GM19372 (cell line): ENCODE measurements at regions not wholly inside any gene's neighbourhood (a gene's known extent, or its start where the extent isn't known, plus 50 kb on each side); places are given as distances from the start of the nearest gene placed in this dataset.
A peak's percentile ranks its signal among the peaks of the same experiment; 100 is the strongest.
"Not testable (repeated sequence)": the region's sequence is repeated elsewhere in the genome, so short reads cannot be mapped to it uniquely, and the experiment has no call there.

Source experiments
- ATAC-seq: cut with Tn5 transposase; IDR thresholded peaks from one replicate; pipeline ENCODE4 v1.9.1; 2021; ENCODE audit warnings: mild to moderate bottlenecking, low read depth, moderate library complexity; ENCODE audit not compliant: unreplicated experiment

DNA sequence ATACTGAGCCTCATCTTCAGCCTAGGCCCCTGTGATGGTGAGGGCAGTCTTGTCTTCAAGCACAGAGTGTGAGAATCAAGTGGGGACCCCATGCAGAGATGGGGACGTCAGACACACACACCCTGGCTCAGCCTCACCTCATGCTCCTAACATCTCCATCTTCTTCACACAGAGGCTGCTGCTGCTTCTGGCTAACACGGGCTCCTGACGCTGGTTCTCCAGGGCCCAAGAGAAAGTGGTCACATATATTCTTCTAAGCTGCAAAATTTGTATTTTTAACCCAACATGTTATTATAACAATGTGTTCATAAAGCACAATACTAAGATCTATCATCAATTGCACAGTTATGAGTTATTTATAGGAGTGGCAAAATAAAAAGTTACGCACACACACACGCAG is 101.2 kb downstream of the VPREB1 start:
- no peak for ATAC-seq

DNA sequence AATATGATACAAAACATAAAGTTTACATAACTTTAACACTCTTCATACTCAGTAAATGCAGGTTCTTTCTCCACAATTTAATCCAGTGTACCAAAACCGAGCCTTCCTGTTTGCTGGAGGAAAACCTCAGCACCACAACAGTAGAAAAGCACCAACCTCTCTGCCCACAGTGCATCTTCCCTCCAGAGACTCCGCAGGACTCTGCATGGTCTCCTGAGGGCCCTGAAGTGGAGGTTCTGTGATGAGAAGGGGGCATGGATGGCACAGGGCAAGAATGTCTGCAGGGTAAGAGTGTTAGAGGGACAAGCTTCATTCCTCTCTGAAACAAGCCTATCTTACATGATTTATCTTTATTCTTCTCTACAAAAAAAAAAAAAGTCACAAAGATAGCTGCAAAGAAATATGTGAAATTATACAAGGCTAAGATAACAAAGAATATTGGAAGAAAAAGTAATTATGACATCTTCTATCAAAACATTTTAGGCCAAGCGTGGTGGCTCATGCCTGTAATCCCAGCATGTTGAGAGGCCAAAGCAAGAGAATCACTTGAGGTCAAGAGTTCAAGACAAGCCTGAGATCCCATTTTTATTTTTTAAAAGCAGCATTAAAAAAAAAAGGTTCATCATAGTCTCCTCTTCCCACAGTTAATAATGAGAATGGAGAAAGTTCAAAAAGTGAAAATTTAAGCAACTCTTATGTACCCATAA is 102.0 kb downstream of the VPREB1 start:
- no peak for ATAC-seq

DNA sequence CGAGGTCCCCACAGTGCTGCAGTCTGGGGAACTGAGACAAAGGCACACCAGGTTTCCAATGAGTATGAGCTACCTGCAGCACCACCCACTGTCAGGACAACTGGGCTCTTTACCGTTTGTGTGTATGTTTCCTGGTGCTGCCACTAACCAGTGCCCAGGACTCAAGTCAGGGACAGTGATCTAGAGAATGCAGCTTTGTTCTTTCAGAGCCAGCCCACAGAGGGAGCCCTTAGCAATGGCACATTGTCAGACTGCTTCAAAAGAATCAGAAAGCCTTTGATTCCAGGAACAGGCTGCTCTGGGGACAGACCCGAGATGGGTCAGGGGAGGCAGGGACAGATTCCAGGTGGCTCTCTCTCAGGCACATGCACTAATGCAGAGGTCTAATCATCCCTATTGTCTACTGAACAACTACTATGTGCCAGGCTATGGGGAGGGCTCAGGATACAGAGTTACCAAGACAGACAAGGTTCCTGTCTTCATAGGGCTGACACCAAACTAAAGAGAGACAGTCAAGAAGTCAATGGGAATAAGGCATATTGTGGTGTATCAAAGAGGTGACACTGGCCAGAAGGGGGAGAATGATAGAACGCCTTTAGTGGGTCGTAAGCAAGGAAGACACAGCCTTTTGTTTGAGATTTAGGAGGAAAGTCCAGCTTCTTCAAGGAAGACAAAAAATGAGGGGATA is 103.7 kb downstream of the VPREB1 start:
- no peak for ATAC-seq

DNA sequence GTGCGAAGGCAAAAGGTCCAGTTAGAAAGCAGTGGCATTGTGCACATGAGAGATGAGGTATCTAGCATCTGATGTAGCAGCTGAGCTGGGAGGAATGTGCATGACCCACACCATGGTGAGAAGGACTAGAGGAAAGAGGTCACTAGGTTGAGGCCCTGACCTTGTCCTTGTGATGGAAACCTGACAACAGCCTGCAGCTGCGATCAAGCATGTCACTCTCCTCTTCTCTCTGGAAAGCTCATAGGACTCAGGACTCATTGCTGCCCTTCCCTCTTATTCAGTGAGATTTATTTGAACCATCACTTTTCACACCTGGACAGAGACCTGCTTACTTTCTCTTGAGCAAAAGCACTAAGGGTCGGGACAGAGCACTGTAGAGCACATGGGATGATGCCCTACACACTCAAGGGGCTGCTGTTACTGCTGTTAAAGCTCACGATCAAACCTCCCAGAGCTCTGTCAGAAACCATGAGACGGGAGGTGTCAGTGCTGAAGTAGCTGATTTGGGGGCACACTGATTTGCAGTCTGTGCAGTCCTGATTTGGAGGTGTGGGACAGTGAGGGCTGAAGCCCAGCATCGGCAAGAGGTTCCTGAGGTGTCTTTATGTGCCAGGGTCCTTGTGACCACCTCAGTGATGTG is 104.3 kb downstream of the VPREB1 start:
- no peak for ATAC-seq

DNA sequence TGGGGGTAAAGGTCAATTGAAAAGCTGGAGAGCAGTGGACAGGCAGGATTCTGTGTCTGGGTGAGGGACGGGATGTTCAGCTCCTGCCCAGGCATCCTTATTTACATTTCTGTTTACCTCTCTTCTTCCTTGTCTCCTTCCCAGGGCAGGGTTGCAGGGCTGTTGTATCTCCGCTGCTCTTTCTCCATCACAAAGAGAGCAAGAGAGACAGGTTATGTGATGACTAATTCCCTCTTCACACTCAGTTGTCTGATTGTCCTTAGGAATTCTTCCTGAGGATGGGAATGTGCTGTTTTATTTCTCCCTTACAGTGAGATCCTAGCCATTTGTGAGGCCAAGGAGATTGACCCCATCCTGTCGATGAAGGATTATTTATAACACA is 104.9 kb downstream of the VPREB1 start:
- ATAC-seq: no peak

DNA sequence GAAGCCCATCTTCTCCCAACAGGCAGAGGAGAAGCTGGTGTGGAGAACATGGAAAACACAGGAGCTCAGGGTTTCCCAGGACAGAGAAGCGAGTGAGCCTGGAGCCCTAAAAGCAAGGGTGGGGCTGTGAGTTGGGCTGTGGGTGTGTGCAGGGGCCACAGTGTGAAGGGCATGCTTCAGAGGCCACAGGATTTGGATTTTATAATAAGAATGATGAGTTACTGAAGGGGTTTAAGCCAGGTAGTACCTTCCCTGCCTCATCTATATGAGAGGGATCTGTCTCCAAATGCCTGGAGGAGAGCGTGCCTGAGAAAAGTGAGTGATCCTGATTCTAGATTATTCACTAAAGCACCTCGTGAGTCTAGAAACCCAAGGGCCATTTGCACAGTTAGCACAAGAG is 106.8 kb downstream of the VPREB1 start:
- no peak for ATAC-seq

DNA sequence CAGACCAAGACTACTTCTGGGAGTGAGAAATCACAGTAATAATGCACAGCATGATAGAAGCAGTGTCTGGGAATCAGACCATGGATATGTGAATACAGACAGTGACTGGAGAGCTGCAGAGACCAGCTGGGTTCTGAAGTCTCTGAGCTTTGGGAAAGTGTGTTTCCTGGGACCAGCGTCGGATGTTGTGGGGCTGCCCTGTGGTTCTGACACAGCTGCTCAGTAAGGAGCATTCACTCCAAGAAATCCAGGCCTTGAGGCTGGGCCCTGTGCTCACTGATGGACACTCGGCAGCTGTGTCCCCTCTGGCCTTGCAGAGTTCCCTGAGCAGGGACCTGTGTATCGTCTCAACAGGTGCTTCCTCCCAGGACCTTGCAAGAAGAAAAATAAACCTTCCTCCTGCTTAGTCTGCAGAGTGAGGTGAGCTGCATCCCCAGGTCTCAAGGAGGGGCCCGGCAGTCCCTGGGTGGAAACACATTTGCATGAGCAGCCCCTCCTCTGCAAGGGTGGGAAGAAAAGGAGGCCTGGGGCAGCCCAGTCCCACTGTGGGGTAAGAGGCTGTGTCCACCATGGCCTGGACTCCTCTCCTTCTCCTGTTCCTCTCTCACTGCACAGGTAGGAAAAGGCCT is 107.9 kb downstream of the VPREB1 start:
- ATAC-seq: no peak

DNA sequence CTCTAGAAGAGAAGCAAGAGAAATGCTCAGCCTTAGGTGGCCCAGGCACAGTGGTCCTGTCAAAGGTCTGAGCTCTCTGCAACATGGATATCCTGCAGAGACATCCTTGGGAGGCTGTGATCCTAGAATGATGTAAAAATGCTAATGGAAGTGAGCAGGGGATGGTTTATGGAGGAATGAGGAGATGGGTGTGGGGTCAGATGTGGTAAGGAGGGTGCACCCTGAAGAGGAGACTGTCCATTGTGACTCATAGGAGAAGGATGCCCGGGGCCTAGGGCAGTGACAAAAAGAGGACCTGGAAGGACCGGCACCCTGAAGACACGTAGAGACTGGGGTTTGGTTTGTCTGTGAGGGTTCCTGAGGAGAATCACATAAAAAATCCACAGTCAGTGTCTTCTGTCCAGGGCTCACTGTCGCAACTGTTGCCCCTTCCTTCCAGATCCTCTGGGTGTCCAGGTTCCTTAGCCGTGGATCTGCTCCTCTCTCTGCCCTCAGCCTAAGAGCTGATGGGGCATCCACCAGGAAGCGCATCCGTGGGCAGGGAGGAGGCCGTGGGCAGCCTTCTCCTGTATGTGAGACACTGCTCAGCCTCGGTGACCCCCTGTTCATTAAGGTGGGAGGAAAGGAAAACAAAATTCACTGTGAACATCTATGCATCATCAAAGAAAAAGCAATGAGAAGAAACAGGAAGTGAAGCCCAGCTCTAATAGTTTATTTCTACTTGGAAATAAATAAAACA is 110.7 kb downstream of the VPREB1 start:
- ATAC-seq: no peak

DNA sequence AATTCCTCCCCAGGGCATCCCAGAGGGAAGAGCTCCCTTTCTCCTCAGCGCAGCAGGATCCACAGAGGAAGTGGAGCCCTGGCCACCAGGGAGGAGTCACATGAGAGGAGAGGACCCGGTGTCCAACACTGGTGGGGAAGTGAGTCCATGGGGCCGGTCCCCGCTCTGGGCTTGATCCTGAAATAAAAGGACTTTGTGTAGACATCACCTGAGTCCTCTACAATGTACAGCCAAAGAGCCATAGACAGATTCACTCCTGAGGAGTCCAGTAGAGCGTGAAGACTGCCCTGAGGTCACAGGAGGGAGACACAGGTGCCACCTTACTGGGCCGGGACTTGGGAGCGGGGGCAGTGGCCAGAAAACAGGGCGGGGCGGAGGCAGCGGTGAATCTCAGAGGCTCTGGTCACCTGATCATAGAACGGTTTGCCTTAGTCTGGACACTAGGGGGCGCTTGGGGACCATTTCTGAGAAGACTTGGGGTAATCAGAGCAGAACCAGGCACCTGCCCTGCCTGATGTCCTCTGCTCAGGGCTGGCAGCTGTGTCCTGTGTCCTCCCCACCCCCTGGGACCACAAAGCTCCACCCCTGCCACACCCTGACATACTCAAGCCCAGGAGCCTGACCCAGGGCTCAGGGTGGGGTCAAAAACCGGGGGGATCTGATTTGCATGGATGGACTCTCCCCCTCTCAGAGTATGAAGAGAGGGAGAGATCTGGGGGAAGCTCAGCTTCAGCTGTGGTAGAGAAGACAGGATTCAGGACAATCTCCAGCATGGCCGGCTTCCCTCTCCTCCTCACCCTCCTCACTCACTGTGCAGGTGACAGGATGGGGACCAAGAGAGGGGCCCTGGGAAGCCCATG is 112.7 kb downstream of the VPREB1 start:
- peak; percentile 76 for ATAC-seq

DNA sequence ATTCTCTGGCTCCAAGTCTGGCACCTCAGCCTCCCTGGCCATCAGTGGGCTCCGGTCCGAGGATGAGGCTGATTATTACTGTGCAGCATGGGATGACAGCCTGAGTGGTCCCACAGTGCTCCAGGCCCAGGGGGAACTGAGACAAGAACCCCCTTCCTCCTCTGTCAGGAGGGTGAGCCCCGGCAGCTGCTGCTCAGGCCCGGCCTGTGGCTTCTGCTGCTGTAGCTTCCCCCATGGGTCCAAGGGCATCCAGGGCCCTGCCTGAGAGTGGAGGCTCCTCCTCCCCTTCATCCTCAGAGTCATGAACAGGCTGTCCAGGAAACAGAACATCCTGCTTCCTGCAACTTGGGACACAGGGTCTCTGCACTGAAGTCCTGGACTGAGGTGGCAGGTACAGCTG is 113.6 kb downstream of the VPREB1 start:
- ATAC-seq: no peak

DNA sequence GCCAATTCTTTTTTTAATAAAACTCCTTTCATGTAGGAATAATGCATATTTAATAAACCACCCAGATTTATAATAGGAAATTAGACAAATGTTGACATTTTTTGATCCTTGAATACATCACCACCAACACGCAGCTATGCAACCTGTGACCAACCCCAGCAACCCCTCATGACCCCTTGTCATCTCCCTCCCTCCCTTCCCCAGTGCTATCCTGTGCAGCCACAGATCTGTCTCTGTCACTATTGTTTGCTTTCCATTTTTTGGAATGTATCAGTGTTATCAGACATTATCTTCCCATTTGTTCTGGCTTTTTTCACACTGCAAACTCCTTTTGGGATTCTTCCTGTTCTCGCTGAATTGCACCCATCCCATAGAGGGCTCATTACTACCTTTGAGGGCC is 114.1 kb downstream of the VPREB1 start:
- ATAC-seq: no peak

DNA sequence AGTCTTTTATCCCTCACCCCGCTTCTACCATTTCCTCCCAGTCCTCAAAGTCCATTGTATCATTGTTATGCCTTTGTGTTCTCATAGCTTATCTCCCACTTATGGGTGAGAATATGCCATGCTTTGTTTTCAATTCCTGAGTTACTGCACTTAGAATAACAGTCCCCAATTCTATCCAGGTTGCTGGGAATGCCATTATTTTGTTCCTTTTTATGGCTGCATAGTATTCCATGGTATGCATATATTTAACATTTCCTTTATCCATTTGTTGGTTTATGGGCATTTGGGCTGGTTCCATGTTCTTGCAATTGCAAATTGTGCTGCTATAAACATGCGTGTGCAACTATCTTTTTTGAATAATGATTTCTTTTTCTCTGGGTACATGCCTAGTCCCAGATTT is 114.9 kb downstream of the VPREB1 start:
- ATAC-seq: no peak

DNA sequence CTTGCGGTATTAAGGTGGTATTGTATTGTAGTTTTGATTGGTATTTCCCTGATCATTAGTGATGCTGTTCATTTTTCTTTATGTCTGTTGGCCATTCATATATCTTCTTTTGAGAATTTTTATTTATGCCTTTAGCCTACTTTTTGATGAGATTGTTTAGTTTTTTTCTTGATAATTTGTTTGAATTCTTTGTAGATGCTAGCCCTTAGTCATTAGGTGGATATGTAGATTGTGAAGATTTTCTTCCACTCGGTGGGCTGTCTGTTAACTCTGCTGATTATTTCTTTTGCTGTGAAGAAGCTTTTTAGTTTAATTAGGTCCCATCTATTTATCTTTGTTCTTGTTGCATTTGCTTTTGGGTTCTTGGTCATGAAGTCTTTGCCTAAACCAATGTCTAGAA is 115.4 kb downstream of the VPREB1 start:
- ATAC-seq: no peak

DNA sequence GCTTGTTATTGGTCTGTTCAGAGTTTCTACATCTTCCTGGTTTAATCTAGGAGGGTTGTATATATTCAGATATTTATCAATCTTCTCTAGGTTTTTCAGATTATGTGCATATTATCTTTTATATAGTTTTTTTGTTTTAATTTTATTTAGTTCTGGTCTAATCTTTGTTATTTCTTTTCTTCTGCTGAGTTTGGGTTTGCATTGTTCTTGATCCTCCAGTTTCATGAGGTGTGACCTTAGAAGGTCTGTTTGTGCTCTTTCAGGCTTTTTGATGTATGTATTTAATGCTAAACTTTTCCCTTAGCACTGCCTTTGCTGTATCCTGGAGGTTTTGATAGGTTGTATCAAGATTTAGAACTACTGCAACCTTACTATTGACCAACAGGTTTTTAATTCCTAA is 117.7 kb downstream of the VPREB1 start:
- ATAC-seq: no peak

DNA sequence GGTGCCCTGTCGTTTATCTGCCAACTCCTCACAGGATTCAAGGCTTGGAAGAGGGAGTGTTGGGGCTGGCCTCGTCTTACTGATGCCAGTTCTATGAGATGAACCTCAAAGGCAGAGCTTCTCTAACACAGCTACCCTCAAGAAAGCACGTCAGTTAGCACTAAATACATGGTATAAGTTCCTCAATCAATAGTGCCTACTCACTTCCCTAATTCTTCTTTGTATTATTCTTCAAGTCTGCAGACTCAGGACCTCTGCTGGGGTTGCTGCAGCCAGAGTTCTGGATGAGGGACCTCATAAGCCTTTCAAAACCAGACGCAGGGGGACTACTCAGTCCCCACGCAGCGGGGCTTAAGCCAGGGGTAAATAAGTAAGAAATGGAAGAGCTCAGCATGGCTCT is 118.3 kb downstream of the VPREB1 start:
- no peak for ATAC-seq

DNA sequence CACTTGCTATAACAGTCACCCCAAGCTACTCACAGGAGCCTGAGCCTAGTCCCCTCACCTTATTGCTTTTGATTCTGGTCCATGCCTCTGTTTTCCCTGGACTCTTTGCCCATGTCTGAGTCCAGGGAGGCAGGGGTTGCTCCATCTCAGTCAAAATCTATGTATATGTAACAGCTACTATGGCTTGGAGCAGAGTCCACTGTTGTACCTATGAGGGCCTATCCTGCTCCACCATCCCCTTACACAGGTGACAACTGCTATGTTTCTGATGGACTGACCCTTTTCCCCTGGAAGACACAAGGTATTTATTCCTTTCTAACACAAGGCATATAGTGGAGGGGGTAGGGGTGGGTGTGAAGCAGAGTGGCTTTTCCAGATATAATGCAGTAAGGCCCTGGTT is 119.6 kb downstream of the VPREB1 start:
- ATAC-seq: no peak

DNA sequence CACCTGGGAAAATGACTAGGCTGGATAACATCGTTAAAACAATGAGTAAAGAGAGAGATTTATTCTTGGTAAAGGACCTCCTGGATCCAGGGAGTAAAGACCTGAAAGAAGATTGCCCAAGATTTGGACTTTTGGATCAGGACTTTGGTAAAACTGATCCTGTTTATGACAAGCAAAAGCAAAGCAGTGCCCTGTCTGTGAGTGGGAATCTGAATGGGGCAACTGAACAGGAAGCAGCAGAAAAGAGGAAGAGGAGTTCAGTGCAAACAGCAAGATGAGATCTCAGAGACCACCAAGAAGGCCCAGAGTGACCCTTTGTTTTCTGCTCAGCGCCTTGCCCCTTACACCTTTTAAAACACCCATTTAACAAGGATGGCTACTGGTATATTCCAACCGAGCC is 122.0 kb downstream of the VPREB1 start:
- no peak for ATAC-seq

DNA sequence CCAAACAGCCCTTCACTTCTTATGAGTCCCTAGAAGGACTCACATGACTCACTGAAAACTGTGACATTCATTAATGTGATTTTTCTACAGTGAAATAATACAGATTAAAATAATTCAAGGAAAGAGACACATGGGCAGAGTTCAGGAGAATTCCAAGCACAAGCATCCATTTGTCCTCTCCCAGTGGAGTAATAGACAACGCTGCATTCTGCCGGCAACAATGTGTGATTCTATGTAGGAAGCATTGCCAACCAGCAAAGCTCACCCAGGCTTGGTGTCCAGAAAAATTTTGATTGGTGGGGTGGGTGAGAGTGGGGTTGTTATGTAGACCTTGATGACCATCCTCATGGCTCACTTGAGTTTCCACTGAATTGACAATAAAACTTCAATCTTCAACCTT is 123.9 kb downstream of the VPREB1 start:
- no peak for ATAC-seq

DNA sequence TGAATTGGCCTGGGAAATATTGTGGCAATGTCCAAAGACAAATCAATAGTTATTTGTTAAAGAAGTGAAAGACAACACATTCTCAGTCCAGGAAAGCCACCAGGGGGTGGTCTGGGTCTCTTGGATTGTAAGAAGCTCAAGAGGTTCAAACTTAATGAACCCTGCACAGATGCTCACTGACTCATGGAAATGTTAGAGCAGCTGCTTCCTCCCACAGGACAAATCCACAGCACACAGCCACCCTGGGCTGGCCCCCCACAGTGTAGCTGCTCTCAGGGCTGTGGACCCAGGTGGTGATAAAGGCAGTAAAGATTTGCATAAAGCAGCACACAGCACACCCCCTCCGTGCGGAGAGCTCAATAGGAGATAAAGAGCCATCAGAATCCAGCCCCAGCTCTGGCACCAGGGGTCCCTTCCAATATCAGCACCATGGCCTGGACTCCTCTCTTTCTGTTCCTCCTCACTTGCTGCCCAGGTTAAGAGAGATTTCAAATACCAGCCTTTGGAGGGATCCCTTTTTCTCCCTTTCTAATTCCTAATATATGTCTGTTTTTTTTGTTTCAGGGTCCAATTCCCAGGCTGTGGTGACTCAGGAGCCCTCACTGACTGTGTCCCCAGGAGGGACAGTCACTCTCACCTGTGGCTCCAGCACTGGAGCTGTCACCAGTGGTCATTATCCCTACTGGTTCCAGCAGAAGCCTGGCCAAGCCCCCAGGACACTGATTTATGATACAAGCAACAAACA is 124.8 kb downstream of the VPREB1 start:
- not testable (repeated sequence) for ATAC-seq
